ENCODE measurements at regions not wholly inside any gene's neighbourhood (a gene's known extent, or its start where the extent isn't known, plus 50 kb on each side); places are given as distances from the start of the nearest gene placed in this dataset.
"Not testable (repeated sequence)": the region's sequence is repeated elsewhere in the genome, so short reads cannot be mapped to it uniquely, and the experiment has no call there.

DNA sequence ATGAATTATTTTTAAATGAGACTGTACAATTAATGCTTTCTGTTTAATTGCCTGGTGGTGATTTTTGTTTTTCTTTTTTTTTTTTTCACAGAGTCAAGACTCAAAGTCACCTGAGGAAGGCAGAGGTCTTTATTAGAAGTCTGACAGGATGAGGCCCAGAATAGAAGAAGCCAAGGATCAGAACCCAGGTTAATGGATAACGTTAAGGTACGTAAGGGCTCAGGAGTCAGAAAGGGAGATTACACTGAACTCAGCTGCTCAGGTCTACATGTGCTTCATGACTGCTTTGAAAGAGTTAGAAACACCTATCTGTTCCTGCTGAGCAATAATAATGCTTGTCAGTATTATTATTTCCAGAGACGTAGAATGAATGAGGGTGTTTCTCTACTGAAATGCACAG, 196.5 kb downstream of the LRATD1 start:
- no peak for DNase-seq

DNA sequence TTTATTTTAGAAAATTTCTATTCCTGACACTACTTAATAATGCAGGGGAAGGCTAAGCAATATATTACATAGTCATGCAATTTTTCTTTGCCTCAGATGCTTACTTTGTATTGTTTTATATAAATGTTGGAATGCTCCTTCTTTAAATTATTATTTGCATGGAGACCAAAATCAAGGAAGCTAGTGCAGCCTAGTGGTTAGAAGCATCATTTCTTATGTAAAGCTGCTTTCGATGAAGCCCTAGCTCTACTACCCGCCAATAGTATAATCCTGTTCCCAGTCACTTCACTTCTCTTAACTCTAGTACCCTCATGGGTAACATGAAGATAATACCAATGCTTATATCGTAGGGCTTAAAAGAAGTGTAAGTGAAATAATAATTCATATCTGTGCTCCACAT, 198.9 kb downstream of the LRATD1 start:
- no peak for DNase-seq

DNA sequence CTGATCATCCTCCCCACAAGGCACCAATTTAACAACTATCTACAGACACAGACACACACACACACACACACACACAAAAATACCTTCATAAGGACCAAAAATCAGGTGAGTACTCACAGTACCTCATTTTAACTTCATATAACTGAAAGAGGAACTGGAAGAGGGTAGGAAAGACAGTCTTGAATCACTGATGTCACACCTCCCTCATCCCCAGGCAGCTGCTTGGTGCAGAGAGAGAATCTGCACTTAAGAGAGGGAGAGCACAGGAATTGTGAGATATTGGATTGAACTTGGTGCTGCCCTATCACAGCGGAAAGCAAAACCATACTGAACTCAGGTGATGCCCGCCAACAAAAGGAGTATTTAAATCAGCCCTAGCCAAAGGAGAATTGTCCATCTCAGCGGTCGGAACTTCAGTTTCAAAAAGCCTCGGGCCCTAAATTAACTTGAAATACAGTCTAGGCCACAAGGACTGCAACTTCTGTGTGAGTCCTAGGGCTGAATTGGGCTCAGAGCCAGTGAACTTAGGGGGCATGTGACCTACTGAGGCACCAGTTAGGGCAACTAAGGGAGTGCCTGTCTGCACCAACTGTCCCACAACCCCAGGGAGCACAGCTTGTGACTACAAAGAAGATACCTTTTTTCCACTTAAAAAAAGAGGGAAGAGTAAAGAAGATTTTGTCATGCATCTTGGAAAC, 211.1 kb downstream of the LRATD1 start:
- DNase-seq: no peak

DNA sequence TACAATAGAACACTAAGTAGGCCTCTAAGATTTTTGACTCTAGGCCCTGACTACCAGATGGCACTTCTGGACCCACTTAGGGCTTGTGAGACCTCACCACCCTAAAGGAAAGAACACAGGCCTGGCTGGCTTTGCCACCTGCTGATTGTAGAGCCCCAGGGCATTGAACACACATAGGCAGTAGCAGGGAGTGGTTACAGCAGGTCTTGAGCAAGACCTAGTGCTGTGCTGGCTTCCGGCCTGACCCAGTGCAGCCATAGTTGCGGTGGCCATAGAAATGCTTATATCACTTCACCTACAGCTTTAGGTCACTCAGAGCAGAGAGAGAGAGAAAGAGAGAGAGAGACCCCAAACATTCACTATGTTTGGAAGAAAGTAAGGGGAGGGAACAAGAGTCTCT, 223.2 kb downstream of the LRATD1 start:
- DNase-seq: no peak

DNA sequence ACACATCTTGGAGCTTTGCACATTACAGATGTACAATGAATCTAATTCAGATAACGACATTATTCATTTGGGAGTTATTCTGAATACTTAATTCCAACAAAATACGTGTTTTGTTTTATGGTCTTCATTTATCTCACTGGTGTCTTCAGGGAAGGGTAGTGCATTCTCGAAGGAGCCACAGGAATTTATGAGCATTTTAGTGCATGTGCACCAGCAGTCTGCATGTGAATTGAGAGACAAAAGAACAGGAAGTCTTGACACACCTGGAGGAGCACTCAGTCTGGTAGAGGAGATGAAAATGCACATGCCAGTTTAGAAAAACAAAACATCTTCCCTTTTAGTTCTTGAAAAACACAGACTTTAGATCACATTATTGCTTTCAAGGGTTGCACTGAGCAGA, 228.7 kb downstream of the LRATD1 start:
- DNase-seq: no peak

DNA sequence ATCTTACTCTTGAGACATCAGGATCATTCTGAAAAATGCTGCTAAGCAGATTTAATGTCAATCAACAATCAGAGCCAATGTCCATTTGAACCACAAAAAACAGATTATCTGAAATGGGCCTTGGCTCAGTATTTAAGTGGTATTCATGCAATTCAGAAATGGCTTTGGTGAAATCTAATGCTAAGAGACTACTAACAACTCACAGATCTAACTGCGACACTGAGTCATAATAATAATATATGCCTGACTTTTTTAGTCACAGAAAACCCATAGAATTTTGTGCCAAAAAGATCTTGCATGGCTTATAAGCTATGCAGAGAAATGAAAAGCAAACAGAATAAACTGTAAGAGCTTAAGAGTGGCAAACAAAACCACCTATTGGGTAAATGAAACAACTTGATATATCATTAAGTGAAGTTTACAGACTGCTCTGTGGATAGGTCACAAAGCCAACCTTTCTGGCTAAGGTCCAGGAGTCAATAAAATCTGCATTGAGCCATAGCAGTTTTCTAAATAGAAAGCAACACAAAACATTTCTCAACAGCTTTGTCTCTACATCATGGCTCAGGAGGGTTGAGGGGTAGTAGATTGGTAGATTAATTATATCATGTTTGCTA, 234.3 kb downstream of the LRATD1 start:
- no peak for DNase-seq

DNA sequence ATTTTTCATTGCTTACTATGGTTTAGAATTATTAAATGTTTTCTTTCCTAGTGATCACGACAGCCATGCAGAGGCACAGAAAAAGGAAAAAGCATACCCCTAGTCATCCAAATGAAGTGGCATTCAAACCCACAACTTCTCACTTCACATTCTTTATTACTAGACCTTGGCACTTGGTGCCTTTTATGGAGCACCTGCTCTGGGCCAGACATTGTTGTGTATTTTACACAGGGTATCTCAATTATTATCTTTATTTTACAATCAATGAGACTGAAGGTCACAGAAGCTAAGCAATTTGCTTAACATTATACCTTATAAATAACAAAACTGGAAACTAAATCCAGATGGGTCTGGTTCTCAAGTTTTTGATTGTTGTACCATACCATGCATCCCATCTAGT, 235.3 kb downstream of the LRATD1 start:
- DNase-seq: no peak

DNA sequence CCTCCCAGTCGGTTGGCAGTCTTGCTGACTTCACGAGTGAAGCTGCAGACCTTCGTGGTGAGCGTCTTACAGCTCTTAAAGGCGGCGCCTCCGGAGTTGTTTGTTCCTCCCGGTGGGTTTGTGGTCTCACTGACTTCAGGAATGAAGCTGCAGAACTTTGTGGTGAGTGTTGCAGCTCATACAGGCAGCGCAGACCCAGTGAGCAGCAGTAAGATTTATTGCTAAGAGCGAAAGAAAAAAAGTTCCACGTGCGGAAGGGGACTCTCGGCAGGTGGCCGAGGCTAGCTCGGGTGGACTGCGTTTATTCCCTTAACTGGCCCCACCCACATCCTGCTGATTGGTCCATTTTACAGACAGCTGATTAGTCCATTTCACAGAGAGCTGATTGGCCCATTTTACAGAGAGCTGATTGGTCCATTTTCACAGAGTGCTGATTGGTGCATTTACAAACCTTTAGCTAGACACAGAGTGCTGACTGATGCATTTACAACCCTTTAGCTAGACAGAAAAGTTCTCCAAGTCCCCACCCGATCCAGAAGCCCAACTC, 240.3 kb downstream of the LRATD1 start:
- DNase-seq: no peak

DNA sequence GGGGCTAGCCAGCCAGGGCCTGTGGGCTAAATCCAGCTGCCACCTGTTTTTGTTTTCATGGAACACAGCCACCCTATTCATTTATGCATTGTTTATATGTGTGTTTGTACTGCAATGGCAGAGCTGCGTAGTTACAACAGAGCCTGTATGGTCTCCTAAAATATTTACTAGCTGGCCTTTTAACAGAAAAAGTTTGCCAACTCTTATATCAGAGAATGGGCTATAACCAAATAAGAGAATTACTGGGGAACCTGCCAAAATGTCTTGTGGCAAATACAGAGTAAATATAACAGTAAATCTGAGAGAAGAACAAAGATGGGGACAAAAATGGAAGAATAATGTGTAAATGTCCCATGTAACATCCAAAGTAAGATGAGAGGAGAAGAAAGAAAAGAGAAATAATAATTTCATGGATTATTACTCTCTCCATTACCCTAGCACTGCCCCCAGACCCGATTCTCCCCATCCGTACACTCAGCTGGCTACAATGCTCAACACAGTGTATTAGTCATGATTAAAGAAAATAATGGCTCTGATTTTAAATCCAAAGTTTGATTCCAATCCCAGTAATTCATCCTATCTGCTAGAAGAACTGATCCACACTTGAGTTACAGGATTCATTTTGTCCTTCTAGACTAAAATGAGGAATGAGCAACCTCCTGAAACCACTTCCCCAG, 249.3 kb downstream of the LRATD1 start:
- DNase-seq: no peak

DNA sequence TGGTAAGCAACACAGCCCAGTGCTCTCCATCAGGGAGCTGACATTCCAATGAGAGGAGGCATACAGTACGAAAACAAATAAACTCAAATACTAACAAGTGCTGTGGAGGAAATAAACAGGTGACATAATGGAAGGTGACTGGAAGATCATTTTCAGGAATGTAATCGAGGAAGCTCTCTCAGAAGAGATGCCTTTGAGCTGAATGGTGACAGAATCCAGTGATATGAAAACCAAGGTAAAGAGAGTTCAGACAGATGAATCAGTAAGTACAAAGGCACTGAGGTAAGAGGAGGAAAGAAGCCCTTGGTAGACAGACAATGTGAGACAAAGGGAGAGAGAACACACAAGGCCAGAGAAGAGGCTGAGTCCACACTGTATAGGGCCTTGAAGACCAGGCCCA, 252.1 kb downstream of the LRATD1 start:
- no peak for DNase-seq

DNA sequence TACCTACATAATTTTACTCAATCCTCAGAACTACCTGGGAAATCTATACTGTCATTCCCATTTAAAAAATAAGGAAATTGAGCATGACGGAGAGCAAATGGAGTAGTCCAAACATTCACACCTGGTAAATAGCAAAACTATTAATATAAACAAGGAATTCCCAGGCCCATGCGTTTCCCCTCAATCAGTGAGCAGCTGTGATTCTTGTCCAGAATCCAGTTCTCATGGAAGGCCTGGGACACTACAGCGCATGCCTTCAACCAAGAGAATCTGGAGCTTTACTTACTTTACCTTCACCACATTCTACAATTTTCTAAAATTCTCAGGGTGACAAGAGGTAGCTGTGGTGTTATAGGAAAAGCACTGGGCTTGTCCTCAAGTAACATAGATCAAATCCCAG, 259.0 kb downstream of the LRATD1 start:
- no peak for DNase-seq

DNA sequence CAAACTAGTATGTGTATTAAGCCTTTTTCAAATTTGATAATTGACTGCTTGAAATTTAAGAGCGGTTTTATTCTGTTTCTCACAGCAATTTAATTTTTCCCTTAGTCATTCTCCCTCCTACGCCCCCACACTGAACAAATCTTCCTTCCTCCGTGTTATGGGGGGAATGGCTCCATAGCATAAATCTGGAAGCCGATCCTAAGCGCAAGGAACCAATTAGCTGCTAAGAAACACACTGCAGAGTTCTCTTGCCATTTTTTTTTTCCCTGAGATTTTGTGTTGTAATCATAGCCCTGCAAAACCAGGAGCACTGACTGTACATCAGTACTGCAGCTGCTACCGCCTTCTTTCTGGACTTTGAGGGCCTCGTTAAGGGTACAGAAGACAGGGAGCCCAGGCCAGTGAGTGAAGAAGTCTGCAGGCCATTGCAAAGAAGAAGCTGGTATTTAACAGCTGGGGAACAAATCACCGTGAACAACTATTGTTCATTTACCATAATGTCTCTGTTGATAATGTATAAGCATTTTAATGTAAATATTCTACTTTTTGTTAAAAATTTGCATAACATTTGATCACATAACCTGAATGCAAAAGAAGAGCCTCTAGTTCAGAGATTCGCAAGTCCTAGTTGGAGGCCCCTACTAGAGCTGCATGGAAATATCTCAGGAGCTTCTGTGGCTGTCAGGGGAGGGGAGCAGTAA, 264.0 kb downstream of the LRATD1 start:
- no peak for DNase-seq

DNA sequence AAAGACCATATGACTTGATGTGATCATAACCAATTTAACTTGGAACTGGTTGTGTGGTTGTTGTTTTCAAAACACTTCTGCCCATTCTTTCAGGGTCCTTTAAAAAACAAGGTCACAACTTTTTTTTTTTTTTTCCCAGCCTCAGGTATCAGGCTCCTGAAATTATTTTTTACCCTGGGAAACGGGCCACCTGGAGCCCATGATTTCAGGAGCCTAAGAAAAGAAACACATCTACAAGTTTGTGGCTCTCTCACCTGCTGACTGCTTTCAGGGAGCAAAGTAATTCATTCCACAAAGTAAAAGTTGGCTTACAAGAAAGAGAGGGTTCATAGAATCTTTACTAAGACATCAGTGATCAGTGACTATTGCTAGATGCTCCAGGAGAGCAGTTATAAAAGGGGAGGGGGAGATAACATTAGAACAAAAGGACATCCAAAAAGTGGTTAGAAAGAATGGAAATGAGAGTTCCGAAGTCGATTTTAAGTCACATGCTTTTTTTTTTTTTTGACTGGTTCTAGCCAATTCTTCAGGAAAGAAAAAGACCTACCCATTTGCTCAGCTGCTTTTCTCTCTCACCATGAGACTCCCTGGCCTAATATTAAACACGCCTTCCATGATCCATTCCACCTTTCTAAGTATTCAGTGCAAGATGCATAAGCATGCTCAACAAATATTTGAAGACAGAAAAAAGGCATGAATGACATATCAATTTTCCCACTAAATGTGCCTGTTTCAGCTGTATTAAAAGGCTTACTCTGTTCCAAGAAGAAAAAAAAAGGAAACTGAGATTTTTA, 267.3 kb downstream of the LRATD1 start:
- no peak for DNase-seq

DNA sequence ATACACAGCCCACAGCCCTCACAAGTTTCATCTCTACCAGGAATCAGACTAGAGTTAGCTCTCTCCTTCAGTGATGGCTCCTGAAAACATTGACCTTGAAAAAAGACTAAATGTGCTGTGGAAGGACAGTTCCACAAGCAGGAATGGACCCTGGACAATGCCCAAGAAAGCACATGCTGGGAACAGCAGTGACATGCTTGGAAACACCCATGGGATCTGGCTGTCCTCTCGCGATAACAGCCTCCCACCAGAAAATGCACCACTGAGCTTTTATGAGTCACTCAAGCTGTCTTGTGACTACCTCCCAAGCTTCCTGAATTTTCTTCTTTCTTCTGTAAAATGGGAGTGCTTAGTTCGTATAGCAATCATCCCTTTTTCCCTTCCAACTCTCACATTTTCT, 269.2 kb downstream of the LRATD1 start:
- no peak for DNase-seq

DNA sequence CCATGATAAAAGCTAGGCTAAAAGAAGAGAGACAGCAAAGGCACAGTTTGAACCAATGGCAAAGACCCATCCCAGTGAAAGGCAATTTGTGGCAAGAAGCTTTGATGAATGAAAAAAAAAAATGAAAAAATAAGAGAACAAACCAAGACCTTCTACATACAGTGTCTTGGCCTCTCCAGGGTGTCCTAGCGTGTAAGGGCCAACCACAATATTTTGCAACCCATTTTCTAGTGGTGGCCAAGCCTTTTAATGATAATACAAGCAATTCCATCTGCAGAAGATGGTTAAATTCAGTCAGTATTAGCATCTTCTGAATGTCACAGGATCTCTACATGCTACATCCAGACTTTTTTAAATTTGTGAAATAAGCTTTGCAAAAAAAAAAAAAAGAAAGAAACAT, 270.4 kb downstream of the LRATD1 start:
- DNase-seq: no peak

DNA sequence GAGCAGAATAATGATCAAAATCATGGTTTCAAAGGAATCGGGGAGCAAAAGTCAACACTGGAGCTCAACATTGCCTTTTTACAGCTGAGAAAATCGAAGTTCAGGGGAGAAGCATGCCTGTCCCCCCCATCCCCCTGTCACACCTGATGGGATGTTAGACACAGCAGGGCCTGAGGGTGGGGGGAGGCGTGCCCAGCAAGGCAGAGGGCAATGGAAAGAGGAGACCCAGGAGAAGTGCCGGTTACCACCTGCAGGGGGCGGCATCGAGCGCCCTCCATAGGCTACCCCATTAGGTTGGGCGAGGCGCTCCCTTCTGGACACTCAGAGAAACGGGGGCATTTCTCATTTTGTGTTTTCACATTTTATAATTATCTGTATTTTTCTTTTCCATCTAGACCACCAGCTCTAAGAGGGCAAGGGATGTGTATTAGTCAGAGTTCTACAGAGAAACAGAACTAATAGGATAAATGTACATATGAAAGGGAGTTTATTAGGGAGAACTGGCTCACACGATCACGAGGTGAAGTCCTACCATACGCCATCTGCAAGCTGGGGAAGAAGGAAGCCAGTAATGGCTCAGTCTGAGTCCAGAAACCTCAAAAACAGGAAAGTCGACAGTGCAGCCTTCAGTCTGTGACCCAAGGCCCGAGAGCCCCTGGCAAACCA, 271.3 kb downstream of the LRATD1 start:
- no peak for DNase-seq

DNA sequence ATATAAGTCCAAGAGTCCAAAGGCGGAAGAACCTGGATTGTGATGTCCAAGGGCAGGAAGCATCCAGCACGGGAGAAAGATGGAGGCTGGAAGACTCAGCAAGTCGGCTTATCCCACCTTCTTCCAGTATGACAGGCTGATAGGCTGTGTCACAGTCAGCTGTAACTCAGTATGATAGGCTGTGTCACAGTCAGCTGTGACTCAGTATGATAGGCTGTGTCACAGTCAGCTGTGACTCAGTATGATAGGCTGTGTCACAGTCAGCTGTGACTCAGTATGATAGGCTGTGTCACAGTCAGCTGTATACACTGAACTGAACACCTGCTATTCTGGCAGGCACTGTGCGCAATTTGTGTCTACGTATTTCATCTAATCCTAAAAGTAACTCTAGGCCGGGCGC, 271.9 kb downstream of the LRATD1 start:
- DNase-seq: not testable (repeated sequence)

DNA sequence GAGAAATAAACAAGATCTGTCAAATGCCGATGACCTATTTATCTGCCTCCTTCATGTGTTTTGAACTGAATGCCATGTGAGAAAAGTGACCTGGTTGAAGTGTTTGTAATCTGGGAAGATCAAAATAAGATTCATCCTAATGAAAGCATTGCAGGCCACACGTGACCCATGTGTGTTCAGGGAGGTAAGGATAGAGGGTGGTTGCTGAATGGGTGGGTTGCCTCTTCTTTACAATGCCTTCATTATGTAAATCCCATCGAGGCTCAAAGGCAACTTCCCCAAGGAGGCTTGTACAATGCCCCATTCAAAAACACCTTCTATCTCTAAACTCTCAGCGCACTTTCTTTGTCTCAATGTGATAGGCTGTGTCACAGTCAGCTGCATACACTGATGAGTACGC, 273.1 kb downstream of the LRATD1 start:
- DNase-seq: no peak

DNA sequence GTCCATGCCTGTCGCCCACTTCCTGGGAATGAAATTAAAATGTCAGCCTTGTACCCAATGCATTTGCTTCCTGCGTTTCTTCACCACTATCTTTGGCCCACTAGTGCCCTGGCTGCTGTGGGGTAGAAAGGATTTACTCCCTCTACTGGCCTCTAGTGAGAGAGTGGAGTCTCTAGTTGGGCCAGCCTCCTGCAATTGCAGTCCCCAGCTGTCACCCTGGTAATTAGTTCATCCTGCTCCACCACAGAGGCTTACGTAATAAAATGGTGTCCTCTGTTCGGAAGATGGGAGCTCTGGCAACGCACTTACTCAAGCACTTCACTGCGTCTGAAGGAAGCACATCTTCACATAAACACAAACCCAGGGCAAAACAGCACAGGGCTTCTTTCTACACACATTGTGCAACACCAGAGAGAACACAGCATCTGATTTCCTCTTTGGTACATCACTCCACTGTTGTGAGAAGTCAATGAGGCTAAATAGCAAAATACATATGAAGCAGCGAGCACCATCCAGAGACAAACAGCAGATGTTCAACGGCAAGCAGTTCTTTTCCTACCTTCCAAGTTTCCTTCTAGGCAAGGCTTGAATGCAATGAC, 274.6 kb downstream of the LRATD1 start:
- DNase-seq: no peak

DNA sequence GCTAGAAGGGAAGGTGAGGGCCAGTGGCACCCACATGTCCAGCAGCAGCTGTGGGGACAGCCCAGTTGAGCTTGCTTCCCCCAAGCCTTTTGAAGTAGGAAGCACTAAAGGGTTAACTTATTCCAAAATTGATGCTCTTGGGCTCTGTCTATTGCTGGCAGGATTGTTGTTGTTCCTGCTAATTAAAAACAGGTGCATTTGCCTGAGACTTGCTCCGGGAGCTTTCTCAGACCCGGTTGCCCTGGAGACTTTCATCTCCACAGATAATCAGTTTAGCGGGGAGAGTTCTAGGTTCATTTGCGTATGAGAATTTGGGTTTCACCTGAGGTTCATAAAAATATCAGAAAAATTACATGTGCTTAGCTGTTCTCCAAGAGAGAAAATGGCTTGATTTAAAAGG, 277.3 kb downstream of the LRATD1 start:
- no peak for DNase-seq

DNA sequence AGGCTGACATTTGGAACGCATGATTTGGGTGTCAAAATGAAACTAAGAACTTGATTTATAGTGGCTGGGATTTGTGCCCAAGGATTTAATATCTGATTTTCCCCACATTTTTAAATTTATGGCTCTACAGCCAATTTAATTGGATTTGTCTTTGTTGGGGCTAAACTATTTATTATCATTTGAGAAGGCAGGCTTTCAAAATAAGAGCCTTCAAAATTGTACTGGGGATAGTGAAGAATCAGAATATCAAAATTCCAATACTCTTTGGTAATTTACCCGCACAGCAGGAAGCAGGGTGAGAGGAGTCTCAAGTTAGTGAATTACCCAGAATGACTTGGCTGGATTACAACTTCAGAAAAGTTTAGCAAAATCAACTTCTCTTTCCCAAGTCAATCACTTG, 278.1 kb downstream of the LRATD1 start:
- DNase-seq: no peak

DNA sequence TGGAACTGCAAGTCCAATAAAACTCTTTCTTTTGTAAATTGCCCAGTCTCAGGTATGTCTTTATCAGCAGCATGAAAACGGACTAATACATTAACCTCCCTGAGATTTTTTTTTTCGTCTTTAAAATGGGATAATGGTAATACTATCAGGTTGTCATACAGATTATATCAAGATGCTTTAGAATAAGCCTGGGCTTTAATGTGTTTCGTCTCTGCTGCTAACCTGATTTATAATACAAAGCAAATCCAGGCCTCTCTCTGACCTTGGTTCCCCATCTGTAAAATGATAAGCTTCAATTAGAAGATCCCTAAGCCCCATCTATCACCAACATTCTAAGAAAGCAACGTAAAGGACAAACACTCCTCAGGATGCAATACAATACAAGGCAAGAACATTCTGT, 283.5 kb downstream of the LRATD1 start:
- no peak for DNase-seq
